Adrenal gland (tissue), 5 donors: ENCODE measurements at regions not wholly inside any gene's neighbourhood (a gene's known extent, or its start where the extent isn't known, plus 50 kb on each side); places are given as distances from the start of the nearest gene placed in this dataset.

Source experiments
- CTCF ChIP-seq, 6 experiments: fragments of 450-650 bp in 4 of 6; fragments of 200-600 bp in 2 of 6; sonication (generic) in 1 of 6; IDR thresholded peaks; 1 replicate in 5 of 6; 2 replicates in 1 of 6; pipeline versions ENCODE4 v1.5.1 to v1.8.0; 2016 to 2021; ENCODE audit warnings: antibody characterized with exemption in 6 of 6, mild to moderate bottlenecking in 2 of 6, moderate library complexity in 1 of 6
- POLR2A ChIP-seq, 2 donors: fragments of 450-650 bp; IDR thresholded peaks; one replicate each; pipeline ENCODE4 v1.6.1; 2017; ENCODE audit warnings: antibody characterized with exemption in 2 of 2, mild to moderate bottlenecking in 2 of 2, moderate library complexity in 1 of 2
- donor health status: DM: no; HTN: no; CAD: no.

GRCh38 chr13:30113983-30114570 is 193.3 kb downstream of the KATNAL1 start:
- TF ChIP-seq CTCF (IDR thresholded peaks at IDR 0.05) (no peak), POLR2A (IDR thresholded peaks at IDR 0.05) (no peak)
